Nephron (organoid): ENCODE measurements at regions not wholly inside any gene's neighbourhood (a gene's known extent, or its start where the extent isn't known, plus 50 kb on each side); places are given as distances from the start of the nearest gene placed in this dataset.
A peak's percentile ranks its signal among the peaks of the same experiment; 100 is the strongest.
"Not testable (repeated sequence)": the region's sequence is repeated elsewhere in the genome, so short reads cannot be mapped to it uniquely, and the experiment has no call there.

ENCODE experiments used
- H3K27ac Mint-ChIP-seq, 3 experiments: 2 replicates each; pipeline ENCODE4 v1.8.0; 2020; ENCODE audit warnings: mixed read lengths in 3 of 3, mild to moderate bottlenecking in 2 of 3, moderate library complexity in 1 of 3
- H3K27me3 Mint-ChIP-seq: 2 replicates; pipeline ENCODE4 v1.8.0; 2021; ENCODE audit warnings: low read depth, mild to moderate bottlenecking, moderate library complexity, mixed read lengths
- H3K36me3 Mint-ChIP-seq: 2 replicates; pipeline ENCODE4 v1.8.0; 2020; ENCODE audit warnings: low read depth, mixed read lengths
- H3K4me1 Mint-ChIP-seq: 2 replicates; pipeline ENCODE4 v1.8.0; 2020; ENCODE audit warnings: mixed read lengths
- H3K4me3 Mint-ChIP-seq, 3 experiments: 2 replicates each; pipeline ENCODE4 v1.8.0; 2020; ENCODE audit warnings: mild to moderate bottlenecking in 3 of 3, mixed read lengths in 3 of 3, moderate library complexity in 2 of 3
- H3K9me3 Mint-ChIP-seq: 2 replicates; pipeline ENCODE4 v1.8.0; 2020; ENCODE audit warnings: mixed read lengths
- TF ChIP-seq, protein P1 (sequence below), 3 experiments: fragments of 200-600 bp; sonication (generic); IDR thresholded peaks; one replicate each; pipeline ENCODE4 v1.5.0; 2021; ENCODE audit warnings: antibody characterized with exemption in 3 of 3; ENCODE audit not compliant: unreplicated experiment in 3 of 3

DNA sequence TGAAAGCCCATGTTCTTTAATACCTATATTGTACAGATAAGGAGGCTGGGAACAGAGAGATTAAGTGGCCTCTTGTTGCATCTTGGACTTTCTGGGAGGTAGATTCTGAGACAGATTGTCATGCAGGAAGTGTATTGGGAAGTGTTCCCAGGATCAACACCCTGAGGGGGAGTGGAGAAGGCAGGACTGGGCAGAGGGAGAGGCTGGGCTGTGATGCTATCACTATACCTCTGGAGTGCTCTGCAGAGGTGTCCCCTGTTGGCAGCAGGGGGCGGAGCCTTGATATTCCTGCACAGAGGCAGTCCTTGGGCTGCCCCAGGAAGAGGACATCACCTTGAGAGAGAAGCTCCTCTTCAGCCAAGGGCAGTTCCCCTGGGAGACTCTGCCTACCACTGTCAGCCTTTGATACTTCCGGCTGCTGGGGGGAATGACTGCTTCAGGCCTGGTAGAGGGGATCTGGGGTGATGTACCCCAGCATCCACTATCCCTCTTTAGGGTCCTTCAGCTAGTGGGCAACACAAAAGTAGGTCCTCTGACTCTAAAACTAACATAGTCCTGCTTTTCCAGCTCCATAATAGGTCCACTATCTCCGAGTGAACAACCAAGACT, 97.4 kb upstream of the RNU6-1 start:
- TF ChIP-seq, protein P1, sequence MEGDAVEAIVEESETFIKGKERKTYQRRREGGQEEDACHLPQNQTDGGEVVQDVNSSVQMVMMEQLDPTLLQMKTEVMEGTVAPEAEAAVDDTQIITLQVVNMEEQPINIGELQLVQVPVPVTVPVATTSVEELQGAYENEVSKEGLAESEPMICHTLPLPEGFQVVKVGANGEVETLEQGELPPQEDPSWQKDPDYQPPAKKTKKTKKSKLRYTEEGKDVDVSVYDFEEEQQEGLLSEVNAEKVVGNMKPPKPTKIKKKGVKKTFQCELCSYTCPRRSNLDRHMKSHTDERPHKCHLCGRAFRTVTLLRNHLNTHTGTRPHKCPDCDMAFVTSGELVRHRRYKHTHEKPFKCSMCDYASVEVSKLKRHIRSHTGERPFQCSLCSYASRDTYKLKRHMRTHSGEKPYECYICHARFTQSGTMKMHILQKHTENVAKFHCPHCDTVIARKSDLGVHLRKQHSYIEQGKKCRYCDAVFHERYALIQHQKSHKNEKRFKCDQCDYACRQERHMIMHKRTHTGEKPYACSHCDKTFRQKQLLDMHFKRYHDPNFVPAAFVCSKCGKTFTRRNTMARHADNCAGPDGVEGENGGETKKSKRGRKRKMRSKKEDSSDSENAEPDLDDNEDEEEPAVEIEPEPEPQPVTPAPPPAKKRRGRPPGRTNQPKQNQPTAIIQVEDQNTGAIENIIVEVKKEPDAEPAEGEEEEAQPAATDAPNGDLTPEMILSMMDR (IDR thresholded peaks at IDR 0.05; ENCODE audit: unreplicated experiment in 3 of 3), result no peak
- peaks cover 5% of the 10 kb centered on the region for H3K9me3 Mint-ChIP-seq
- H3K4me1 Mint-ChIP-seq, result peaks cover 40% of the 10 kb centered on the region
- H3K27me3 Mint-ChIP-seq, result no peaks in the 10 kb centered on the region
- no peaks in the 10 kb centered on the region for H3K36me3 Mint-ChIP-seq
- peak overlapping the region in 1 of 3 experiments; percentile 49 for H3K27ac Mint-ChIP-seq
- H3K4me3 Mint-ChIP-seq, result no peak overlapping the region

DNA sequence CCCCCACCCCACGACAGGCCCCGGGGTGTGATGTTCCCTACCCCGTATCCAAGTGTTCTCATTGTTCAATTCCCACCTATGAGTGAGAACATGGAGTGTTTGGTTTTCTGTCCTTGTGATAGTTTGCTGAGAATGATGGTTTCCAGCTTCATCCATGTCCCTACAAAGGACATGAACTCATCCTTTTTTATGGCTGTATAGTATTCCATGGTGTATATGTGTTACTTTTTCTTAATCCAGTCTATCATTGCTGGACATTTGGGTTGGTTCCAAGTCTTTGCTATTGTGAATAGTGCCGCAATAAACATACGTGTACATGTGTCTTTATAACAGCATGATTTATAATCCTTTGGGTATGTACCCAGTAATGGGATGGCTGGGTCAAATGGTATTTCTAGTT, 99.3 kb upstream of the RNU6-1 start:
- H3K4me1 Mint-ChIP-seq, result peaks cover 29% of the 10 kb centered on the region
- H3K4me3 Mint-ChIP-seq, H3K27ac Mint-ChIP-seq, H3K9me3 Mint-ChIP-seq, H3K36me3 Mint-ChIP-seq, H3K27me3 Mint-ChIP-seq: not testable (repeated sequence)

DNA sequence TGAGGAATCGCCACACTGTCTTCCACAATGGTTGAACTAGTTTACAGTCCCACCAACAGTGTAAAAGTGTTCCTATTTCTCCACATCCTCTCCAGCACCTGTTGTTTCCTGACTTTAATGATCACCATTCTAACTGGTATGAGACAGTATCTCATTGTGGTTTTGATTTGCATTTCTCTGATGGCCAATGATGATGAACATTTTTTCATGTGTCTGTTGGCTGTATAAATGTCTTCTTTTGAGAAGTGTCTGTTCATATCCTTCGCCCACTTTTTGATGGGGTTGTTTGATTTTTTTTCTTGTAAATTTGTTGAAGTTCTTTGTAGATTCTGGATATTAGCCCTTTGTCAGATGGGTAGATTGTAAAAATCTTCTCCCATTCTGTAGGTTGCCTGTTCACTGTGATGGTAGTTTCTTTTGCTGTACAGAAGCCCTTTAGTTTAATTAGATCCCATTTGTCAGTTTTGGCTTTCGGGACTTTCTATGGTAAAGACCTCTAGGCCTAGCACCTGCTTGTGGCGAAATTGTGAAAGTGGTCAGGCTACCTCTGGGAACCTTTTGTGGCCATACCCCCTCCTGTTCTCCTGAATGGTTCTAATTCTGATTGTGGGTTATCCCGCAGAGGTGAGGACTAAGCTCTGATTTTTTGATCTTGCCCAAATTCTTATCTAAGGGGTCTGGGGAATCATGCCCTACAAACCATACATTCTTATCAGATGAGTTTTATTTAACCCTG, 99.9 kb upstream of the RNU6-1 start:
- not testable (repeated sequence) for H3K27me3 Mint-ChIP-seq

DNA sequence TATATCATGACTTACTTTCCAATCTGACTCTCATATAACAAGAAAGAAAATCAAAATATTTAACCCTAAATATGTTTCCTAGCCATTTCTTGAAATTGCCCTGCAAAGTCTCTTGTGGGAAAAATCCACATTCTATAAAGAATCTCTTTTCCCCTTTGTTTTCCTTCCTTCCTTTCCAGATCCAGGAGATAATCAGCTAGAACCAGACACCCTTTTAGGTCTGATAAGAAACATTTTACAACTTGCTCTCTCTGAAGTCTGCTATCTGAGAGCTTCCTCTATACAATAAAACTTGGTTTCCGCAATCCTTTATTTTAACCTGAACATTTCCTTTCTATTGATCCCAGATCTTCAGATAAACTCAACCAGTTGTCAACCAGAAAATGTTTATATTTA, 100.5 kb upstream of the RNU6-1 start:
- no peaks in the 10 kb centered on the region for H3K36me3 Mint-ChIP-seq
- H3K4me1 Mint-ChIP-seq, result peaks cover 30% of the 10 kb centered on the region
- TF ChIP-seq, protein P1 (IDR thresholded peaks at IDR 0.05; ENCODE audit: unreplicated experiment in 3 of 3), result no peak
- H3K4me3 Mint-ChIP-seq, result no peak overlapping the region
- H3K27me3 Mint-ChIP-seq, result no peaks in the 10 kb centered on the region
- H3K27ac Mint-ChIP-seq, result peak overlapping the region in 1 of 3 experiments; percentile 26
- H3K9me3 Mint-ChIP-seq, result peaks cover 1% of the 10 kb centered on the region

More for the DNA sequence above, 99.9 kb upstream of the RNU6-1 start:
- H3K4me1 Mint-ChIP-seq, result peaks cover 27% of the 10 kb centered on the region
- H3K27ac Mint-ChIP-seq, result peak overlapping the region in 1 of 3 experiments; percentile 26
- not testable (repeated sequence) for H3K36me3 Mint-ChIP-seq, H3K9me3 Mint-ChIP-seq, H3K4me3 Mint-ChIP-seq

DNA sequence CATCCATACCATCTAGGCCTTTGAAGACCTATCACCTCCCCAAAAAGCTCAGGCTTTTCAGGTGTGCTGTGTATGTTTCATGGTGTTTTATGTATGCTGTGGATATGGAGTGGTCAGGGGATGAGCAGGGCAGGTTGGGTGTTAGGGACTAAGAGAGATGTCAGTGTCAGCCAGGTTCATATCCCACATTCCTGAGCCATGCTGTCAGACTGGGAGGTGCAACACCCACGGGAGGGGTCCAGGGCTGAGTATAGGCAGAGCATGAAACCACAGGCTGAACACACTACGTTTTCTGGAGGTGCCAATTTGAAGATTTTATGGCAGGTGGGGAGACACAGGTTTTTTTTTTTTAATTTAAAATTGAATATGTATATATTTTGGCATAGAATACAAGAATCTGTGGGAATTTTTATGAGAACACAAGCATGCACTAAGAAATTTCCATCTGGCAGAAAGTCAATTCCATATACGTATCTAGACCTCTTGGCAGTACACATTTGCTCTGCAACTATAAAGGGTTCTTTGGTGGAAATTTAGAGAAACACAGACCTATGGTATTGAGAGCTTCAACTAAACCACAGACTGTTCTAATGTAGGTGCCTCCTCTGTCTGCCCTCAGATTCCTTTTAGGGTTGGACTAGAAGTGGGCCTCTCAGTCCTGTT, 101.9 kb upstream of the RNU6-1 start:
- Mint-ChIP-seq H3K9me3 (no peaks in the 10 kb centered on the region), H3K36me3 (no peaks in the 10 kb centered on the region), H3K27ac (peak overlapping the region in 2 of 3 experiments; percentile 50 to 87), H3K4me1 (peaks cover 44% of the 10 kb centered on the region), H3K4me3 (no peak overlapping the region), H3K27me3 (no peaks in the 10 kb centered on the region)
- TF ChIP-seq, protein P1 (IDR thresholded peaks at IDR 0.05; ENCODE audit: unreplicated experiment in 3 of 3), result no peak

DNA sequence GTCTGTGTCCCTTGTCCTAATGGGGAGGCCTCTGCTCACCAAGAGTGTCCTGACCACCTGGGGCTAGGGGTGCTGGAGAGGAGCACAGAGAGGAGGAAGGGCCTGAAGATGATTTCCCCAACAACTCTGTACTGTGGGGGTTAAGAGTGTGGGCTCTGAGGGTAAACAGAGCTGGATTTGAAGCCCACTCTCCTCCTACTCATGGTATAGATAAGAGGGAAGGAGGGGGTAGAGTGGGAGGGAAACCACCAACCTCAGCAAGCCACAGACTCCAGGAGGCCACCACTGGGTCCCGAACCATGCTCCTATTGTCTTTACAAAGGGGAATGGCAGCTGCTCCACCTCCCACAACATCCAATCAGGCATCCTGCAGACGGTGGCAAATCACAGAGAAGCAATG, 103.6 kb upstream of the RNU6-1 start:
- Mint-ChIP-seq H3K4me3 (no peak overlapping the region), H3K9me3 (no peaks in the 10 kb centered on the region), H3K36me3 (peaks cover 5% of the 10 kb centered on the region), H3K27me3 (no peaks in the 10 kb centered on the region), H3K27ac (no peak overlapping the region), H3K4me1 (peaks cover 38% of the 10 kb centered on the region)
- TF ChIP-seq, protein P1 (IDR thresholded peaks at IDR 0.05; ENCODE audit: unreplicated experiment in 3 of 3), result no peak
